Adrenal gland (tissue), 9 donors: ENCODE measurements at regions not wholly inside any gene's neighbourhood (a gene's known extent, or its start where the extent isn't known, plus 50 kb on each side); places are given as distances from the start of the nearest gene placed in this dataset.

Source experiments
- DNase-seq, 7 donors: peaks; one replicate each; pipeline ENCODE4 v3.0.0-alpha.2; 2019 to 2020
- H3K27ac ChIP-seq, 5 donors: fragments of 200-600 bp; sonication (generic) in 4 of 5; 1 replicate in 3 of 5; 2 replicates in 2 of 5; pipeline versions ENCODE4 v1.5.1 to v1.8.0; 2016 to 2020; ENCODE audit warnings: mild to moderate bottlenecking in 1 of 5
- H3K27me3 ChIP-seq: fragments of 200-600 bp; 2 replicates; pipeline ENCODE4 v1.8.0; 2021
- H3K36me3 ChIP-seq, 2 donors: fragments of 200-600 bp; replicated peaks in 1 of 2; 1 replicate in 1 of 2; 2 replicates in 1 of 2; pipeline versions ENCODE4 v1.5.1 to v1.8.0; 2018 to 2022
- H3K4me1 ChIP-seq, 2 donors: fragments of 200-600 bp; replicated peaks in 1 of 2; 1 replicate in 1 of 2; 2 replicates in 1 of 2; pipeline versions ENCODE4 v1.5.1 to v1.8.0; 2018 to 2021
- H3K4me3 ChIP-seq, 4 donors: fragments of 200-600 bp; sonication (generic) in 3 of 4; one replicate each; pipeline ENCODE4 v1.5.1; 2016 to 2018
- H3K9me3 ChIP-seq, 3 donors: fragments of 200-600 bp; sonication (generic) in 1 of 3; replicated peaks in 1 of 3; 1 replicate in 2 of 3; 2 replicates in 1 of 3; pipeline versions ENCODE4 v1.5.1 to v1.8.0; 2016 to 2021
- POLR2A ChIP-seq, 2 donors: fragments of 450-650 bp; IDR thresholded peaks; one replicate each; pipeline ENCODE4 v1.6.1; 2017; ENCODE audit warnings: antibody characterized with exemption in 2 of 2, mild to moderate bottlenecking in 2 of 2, moderate library complexity in 1 of 2
- WGBS, 4 donors: extraction: QIAGEN DNeasy Blood & Tissue Kit in 2 of 4; methylation state at CpG; one replicate each; pipeline versions ENCODE4 v1.1.5 to v1.1.7; 2013 to 2017; 5-methylcytosine and 5-hydroxymethylcytosine counted together
- intact Hi-C, 2 donors: fragments of 100-400 bp; cut with DNase I; formaldehyde crosslinking; loops; one replicate each; pipeline versions ENCODE4 v1.14.1 to v1.15.0; 2022 to 2023
- TF ChIP-seq, protein P1 (sequence below), 6 experiments: fragments of 450-650 bp in 4 of 6; fragments of 200-600 bp in 2 of 6; sonication (generic) in 1 of 6; IDR thresholded peaks; 1 replicate in 5 of 6; 2 replicates in 1 of 6; pipeline versions ENCODE4 v1.5.1 to v1.8.0; 2016 to 2021; ENCODE audit warnings: antibody characterized with exemption in 6 of 6, mild to moderate bottlenecking in 2 of 6, moderate library complexity in 1 of 6
- donor health status: healthy with polysubstance abuse.
- donor health status: Bipolar disorder and iron deficiency.
- donor health status: DM: yes; HTN: yes; CAD: no.
- donor health status: DM: no; HTN: no; CAD: no.
- donor health status: DM: no; HTN: no; CAD: no.

- intact Hi-C loops: no loop called here
- DNase-seq: no peak
- Histone ChIP-seq H3K36me3 (no peaks in the 10 kb centered on the region), H3K27me3 (no peaks in the 10 kb centered on the region), H3K4me1 (no peaks in the 10 kb centered on the region), H3K27ac (no peak overlapping the region), H3K9me3 (no peaks in the 10 kb centered on the region), H3K4me3 (no peak overlapping the region)
- no peak for TF ChIP-seq POLR2A (IDR thresholded peaks at IDR 0.05)
- TF ChIP-seq, protein P1, sequence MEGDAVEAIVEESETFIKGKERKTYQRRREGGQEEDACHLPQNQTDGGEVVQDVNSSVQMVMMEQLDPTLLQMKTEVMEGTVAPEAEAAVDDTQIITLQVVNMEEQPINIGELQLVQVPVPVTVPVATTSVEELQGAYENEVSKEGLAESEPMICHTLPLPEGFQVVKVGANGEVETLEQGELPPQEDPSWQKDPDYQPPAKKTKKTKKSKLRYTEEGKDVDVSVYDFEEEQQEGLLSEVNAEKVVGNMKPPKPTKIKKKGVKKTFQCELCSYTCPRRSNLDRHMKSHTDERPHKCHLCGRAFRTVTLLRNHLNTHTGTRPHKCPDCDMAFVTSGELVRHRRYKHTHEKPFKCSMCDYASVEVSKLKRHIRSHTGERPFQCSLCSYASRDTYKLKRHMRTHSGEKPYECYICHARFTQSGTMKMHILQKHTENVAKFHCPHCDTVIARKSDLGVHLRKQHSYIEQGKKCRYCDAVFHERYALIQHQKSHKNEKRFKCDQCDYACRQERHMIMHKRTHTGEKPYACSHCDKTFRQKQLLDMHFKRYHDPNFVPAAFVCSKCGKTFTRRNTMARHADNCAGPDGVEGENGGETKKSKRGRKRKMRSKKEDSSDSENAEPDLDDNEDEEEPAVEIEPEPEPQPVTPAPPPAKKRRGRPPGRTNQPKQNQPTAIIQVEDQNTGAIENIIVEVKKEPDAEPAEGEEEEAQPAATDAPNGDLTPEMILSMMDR (IDR thresholded peaks at IDR 0.05): no peak
Measured at GRCh38 chr13:58804832-58805231, 1173.3 kb downstream of the PCDH17 start.

GRCh38 chr13:58806401-58806800 is 1174.9 kb downstream of the PCDH17 start:
- H3K4me3 ChIP-seq: no peak overlapping the region
- H3K27me3 ChIP-seq: no peaks in the 10 kb centered on the region
- 37 to 77% (median 58%) methylated on average over 2 of the region's 2 CpGs for WGBS, 4 donors
- H3K4me1 ChIP-seq: no peaks in the 10 kb centered on the region
- no peaks in the 10 kb centered on the region for H3K36me3 ChIP-seq
- no peak for TF ChIP-seq POLR2A (IDR thresholded peaks at IDR 0.05)
- H3K27ac ChIP-seq: no peak overlapping the region
- no peak for DNase-seq
- intact Hi-C loops: no loop called here
- H3K9me3 ChIP-seq: no peaks in the 10 kb centered on the region

- H3K36me3 ChIP-seq: no peaks in the 10 kb centered on the region
- H3K9me3 ChIP-seq: no peaks in the 10 kb centered on the region
- no peak for DNase-seq
- no peaks in the 10 kb centered on the region for H3K27me3 ChIP-seq
- WGBS, 4 donors: 88 to 92% (median 89%) methylated on average over 18 to 29 of the region's 29 CpGs
- intact Hi-C loops: no loop called here
- H3K27ac ChIP-seq: no peak overlapping the region
- H3K4me3 ChIP-seq: no peak overlapping the region
- TF ChIP-seq POLR2A (IDR thresholded peaks at IDR 0.05): no peak
- TF ChIP-seq, protein P1 (IDR thresholded peaks at IDR 0.05): no peak
- H3K4me1 ChIP-seq: no peaks in the 10 kb centered on the region
Measured at GRCh38 chr13:58823701-58824100, 1192.2 kb downstream of the PCDH17 start.

DNA sequence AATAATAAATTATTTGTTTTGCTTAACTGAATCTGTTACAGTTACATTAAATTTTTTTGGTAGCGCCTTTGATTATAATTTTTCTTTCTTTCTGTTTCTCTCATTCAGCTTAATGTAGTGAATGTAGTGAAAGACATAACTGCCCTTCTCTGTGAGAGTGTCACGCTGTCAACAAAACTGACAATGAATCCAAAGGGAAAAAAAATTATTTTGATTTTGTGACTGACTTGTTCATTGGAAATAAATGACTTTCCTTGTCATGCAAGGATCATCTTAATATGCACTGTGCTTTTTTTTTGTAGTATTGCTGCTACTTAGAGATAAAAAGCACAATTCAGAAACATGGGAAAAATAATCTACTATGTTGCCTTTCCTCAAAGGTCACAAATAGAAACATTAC is 1196.4 kb downstream of the PCDH17 start:
- Histone ChIP-seq H3K36me3 (no peaks in the 10 kb centered on the region), H3K4me3 (no peak overlapping the region), H3K27me3 (no peaks in the 10 kb centered on the region), H3K27ac (no peak overlapping the region), H3K9me3 (no peaks in the 10 kb centered on the region), H3K4me1 (no peaks in the 10 kb centered on the region)
- intact Hi-C loops: no loop called here
- 77 to 87% (median 83%) methylated on average over 2 of the region's 2 CpGs for WGBS, 4 donors
- TF ChIP-seq, protein P1 (IDR thresholded peaks at IDR 0.05): no peak
- no peak for TF ChIP-seq POLR2A (IDR thresholded peaks at IDR 0.05)
- DNase-seq: no peak

GRCh38 chr13:58830841-58831240 is 1199.3 kb downstream of the PCDH17 start:
- Histone ChIP-seq H3K9me3 (no peaks in the 10 kb centered on the region), H3K27ac (no peak overlapping the region), H3K4me3 (no peak overlapping the region), H3K27me3 (no peaks in the 10 kb centered on the region), H3K36me3 (no peaks in the 10 kb centered on the region), H3K4me1 (no peaks in the 10 kb centered on the region)
- intact Hi-C loops: no loop called here
- DNase-seq: no peak
- TF ChIP-seq POLR2A (IDR thresholded peaks at IDR 0.05): no peak
- TF ChIP-seq, protein P1 (IDR thresholded peaks at IDR 0.05): no peak
- WGBS, 4 donors: 30 to 45% (median 35%) methylated on average over 1 of the region's 1 CpG
